ENCODE measurements at regions not wholly inside any gene's neighbourhood (a gene's known extent, or its start where the extent isn't known, plus 50 kb on each side); places are given as distances from the start of the nearest gene placed in this dataset.

- no peak overlapping the region for H3K27ac Mint-ChIP-seq
- no peaks in the 10 kb centered on the region for H3K9me3 Mint-ChIP-seq
- no peaks in the 10 kb centered on the region for H3K4me1 Mint-ChIP-seq
- no CpG with 5 or more reads among the region's 2 CpGs for WGBS (ENCODE audit: insufficient coverage)
- peaks cover 29 to 55% of the 10 kb centered on the region in 2 donors for H3K27me3 Mint-ChIP-seq (ENCODE audit: low read depth in 2 of 2)
- ATAC-seq (no peak), DNase-seq (no peak)
- no peak overlapping the region for H3K27ac ChIP-seq (ENCODE audit: low read length)
- H3K36me3 Mint-ChIP-seq = no peaks in the 10 kb centered on the region
- intact Hi-C loops (cut with micrococcal nuclease) = no loop called here
- no peak overlapping the region for H3K4me3 Mint-ChIP-seq
- no peak for TF ChIP-seq CTCF (IDR thresholded peaks at IDR 0.05)
- H3K36me3 ChIP-seq (ENCODE audit: control insufficient read depth, insufficient read depth, low read length) = no peaks in the 10 kb centered on the region
- H3K4me3 ChIP-seq (ENCODE audit: low read length) = no peak overlapping the region
- H3K4me1 ChIP-seq (ENCODE audit: control insufficient read depth, insufficient read depth, low read length) = no peaks in the 10 kb centered on the region
- H3K27me3 ChIP-seq (ENCODE audit: control insufficient read depth, insufficient read depth, low read length) = no peaks in the 10 kb centered on the region
- no peaks in the 10 kb centered on the region for H3K9me3 ChIP-seq (ENCODE audit: control insufficient read depth, insufficient read depth, low read length)
Observed at GRCh38 chr1:110771245-110772022, 96.7 kb upstream of the KCNA3 start.

GRCh38 chr1:110770832-110771231, 96.1 kb upstream of the KCNA3 start:
- Mint-ChIP-seq H3K9me3 (no peaks in the 10 kb centered on the region), H3K27ac (no peak overlapping the region), H3K4me3 (no peak overlapping the region), H3K27me3 (ENCODE audit: low read depth in 2 of 2) (peaks cover 24 to 57% of the 10 kb centered on the region in 2 donors), H3K4me1 (peaks cover 1 to 3% of the 10 kb centered on the region in 2 donors), H3K36me3 (no peaks in the 10 kb centered on the region)
- H3K4me3 ChIP-seq (ENCODE audit: low read length) = no peak overlapping the region
- DNase-seq = no peak
- H3K9me3 ChIP-seq (ENCODE audit: control insufficient read depth, insufficient read depth, low read length) = no peaks in the 10 kb centered on the region
- ATAC-seq = no peak
- no peak overlapping the region for H3K27ac ChIP-seq (ENCODE audit: low read length)
- H3K27me3 ChIP-seq (ENCODE audit: control insufficient read depth, insufficient read depth, low read length) = no peaks in the 10 kb centered on the region
- H3K36me3 ChIP-seq (ENCODE audit: control insufficient read depth, insufficient read depth, low read length) = no peaks in the 10 kb centered on the region
- TF ChIP-seq CTCF (IDR thresholded peaks at IDR 0.05) = no peak
- H3K4me1 ChIP-seq (ENCODE audit: control insufficient read depth, insufficient read depth, low read length) = peaks cover 1% of the 10 kb centered on the region
- intact Hi-C loops (cut with micrococcal nuclease) = no loop called here
- 50% methylated on average over 1 of the region's 2 CpGs for whole genome bisulfite sequencing (ENCODE audit: insufficient coverage)

GRCh38 chr1:110768605-110769004, 93.9 kb upstream of the KCNA3 start:
- 70% methylated on average over 2 of the region's 2 CpGs for whole genome bisulfite sequencing (ENCODE audit: insufficient coverage)
- Mint-ChIP-seq H3K9me3 (no peaks in the 10 kb centered on the region), H3K36me3 (no peaks in the 10 kb centered on the region), H3K27ac (no peak overlapping the region), H3K27me3 (ENCODE audit: low read depth in 2 of 2) (peaks cover 30 to 76% of the 10 kb centered on the region in 2 donors), H3K4me3 (no peak overlapping the region), H3K4me1 (peaks cover 4 to 5% of the 10 kb centered on the region in 2 donors)
- Histone ChIP-seq H3K9me3 (ENCODE audit: control insufficient read depth, insufficient read depth, low read length) (no peaks in the 10 kb centered on the region), H3K4me3 (ENCODE audit: low read length) (no peak overlapping the region), H3K27ac (ENCODE audit: low read length) (no peak overlapping the region), H3K36me3 (ENCODE audit: control insufficient read depth, insufficient read depth, low read length) (no peaks in the 10 kb centered on the region), H3K27me3 (ENCODE audit: control insufficient read depth, insufficient read depth, low read length) (no peaks in the 10 kb centered on the region), H3K4me1 (ENCODE audit: control insufficient read depth, insufficient read depth, low read length) (peaks cover 3% of the 10 kb centered on the region)
- TF ChIP-seq CTCF (IDR thresholded peaks at IDR 0.05) = no peak
- intact Hi-C loops (cut with micrococcal nuclease) = no loop called here
- ATAC-seq = no peak
- DNase-seq = no peak

GRCh38 chr1:110766336-110766647, 91.6 kb upstream of the KCNA3 start:
- no peaks in the 10 kb centered on the region for H3K36me3 ChIP-seq (ENCODE audit: control insufficient read depth, insufficient read depth, low read length)
- H3K4me3 ChIP-seq (ENCODE audit: low read length) = no peak overlapping the region
- no peaks in the 10 kb centered on the region for H3K9me3 ChIP-seq (ENCODE audit: control insufficient read depth, insufficient read depth, low read length)
- peaks cover 3% of the 10 kb centered on the region for H3K4me1 ChIP-seq (ENCODE audit: control insufficient read depth, insufficient read depth, low read length)
- no peak for DNase-seq
- no peak overlapping the region for H3K27ac ChIP-seq (ENCODE audit: low read length)
- no peak for TF ChIP-seq CTCF (IDR thresholded peaks at IDR 0.05)
- intact Hi-C loops (cut with micrococcal nuclease) = loop anchor here (1.0 kb wide), 2 partner anchors 135 to 147 kb away; no protein-coding TSS in a partner anchor
- Mint-ChIP-seq H3K27me3 (ENCODE audit: low read depth in 2 of 2) (peaks cover 30 to 82% of the 10 kb centered on the region in 2 donors), H3K27ac (no peak overlapping the region), H3K36me3 (no peaks in the 10 kb centered on the region), H3K9me3 (no peaks in the 10 kb centered on the region), H3K4me3 (no peak overlapping the region), H3K4me1 (peaks cover 4 to 5% of the 10 kb centered on the region in 2 donors)
- ATAC-seq = no peak
- peaks cover 2% of the 10 kb centered on the region for H3K27me3 ChIP-seq (ENCODE audit: control insufficient read depth, insufficient read depth, low read length)
- no CpG with 5 or more reads among the region's 1 CpG for WGBS (ENCODE audit: insufficient coverage)
